Activated CD4-positive, alpha-beta T cell treated with anti-CD3 and anti-CD28 coated beads, Interleukin-10, Interleukin-2, amounts not matched to agents 100 ng/mL and 50 ng/mL, durations not matched to agents 16 hours and 8 hours (primary cell): ENCODE measurements at regions not wholly inside any gene's neighbourhood (a gene's known extent, or its start where the extent isn't known, plus 50 kb on each side); places are given as distances from the start of the nearest gene placed in this dataset.

ENCODE experiments used
- DNase-seq: peaks from one replicate; pipeline ENCODE4 v3.0.0-alpha.2; 2020

DNA sequence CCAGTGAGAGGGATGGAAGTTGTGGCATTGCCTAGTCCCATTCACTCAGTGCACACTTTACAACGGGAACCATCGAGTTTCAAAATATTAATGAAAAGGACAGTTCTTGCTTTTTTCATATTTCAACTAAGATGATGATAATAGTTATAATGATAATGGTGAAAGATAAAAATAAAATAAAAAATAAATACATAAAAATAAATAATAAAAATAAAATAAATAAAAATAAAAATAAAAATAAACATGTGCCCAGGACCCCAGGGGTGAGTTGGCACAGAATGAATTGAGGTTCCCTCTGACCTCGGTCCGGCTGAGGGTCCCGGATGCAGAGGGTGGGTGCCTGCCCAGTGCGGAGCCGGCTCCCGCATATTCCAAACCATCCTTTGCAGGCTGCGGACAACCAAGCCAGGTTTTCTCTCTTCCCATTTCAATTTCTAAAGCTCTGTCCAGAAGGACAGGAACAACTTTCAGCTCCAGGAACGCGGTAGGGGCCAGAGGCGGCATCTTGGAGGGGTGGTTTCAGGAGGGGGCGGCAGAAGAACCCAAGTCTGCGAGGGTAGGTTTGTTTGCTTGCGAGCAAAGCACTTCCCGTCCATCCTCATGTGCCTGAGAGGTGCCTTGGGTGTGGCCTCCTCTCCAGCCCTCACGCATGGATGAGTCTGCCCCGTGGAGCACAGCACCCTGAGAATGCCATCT is 236.8 kb downstream of the DLL1 start:
- DNase-seq = no peak

DNA sequence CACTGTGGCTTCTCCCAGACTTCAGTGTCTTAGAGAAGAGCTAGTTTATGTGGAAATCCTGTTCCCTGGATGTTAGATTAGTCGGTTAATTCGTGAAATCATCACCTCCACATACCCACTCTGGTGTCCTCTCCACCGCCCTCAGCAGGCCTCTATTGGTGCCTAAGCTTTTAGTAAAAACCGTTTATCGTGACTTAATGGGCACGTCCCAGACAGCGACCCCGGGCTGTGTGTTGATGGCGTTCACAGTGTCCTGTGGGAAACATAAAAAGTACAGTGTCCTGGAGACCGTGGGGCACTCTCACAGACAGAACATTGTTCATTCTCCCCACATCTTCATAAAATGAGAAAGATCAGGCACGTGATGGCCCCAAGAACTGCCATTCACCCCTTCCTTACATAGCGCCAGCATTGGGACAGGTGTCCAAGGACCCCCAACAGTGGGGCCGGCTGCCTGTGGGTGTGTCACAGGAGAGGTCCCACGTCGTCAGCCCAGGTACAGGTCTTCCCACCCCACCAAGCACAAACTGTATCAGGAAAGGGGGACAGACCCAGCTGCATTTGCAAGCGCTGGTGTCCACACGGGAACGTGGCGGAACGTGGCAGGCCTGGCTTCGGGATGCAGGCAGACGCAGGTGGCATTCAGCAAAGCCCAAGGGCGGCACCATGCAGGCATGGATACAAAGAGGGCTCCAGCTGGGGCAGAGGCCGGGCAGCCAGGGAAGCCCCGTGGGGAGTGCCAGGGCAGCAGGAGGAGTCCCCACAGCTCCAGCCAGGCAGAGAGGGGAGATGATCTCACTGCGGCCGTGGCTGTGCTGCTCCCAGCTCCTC is 237.7 kb downstream of the DLL1 start:
- DNase-seq = no peak

DNA sequence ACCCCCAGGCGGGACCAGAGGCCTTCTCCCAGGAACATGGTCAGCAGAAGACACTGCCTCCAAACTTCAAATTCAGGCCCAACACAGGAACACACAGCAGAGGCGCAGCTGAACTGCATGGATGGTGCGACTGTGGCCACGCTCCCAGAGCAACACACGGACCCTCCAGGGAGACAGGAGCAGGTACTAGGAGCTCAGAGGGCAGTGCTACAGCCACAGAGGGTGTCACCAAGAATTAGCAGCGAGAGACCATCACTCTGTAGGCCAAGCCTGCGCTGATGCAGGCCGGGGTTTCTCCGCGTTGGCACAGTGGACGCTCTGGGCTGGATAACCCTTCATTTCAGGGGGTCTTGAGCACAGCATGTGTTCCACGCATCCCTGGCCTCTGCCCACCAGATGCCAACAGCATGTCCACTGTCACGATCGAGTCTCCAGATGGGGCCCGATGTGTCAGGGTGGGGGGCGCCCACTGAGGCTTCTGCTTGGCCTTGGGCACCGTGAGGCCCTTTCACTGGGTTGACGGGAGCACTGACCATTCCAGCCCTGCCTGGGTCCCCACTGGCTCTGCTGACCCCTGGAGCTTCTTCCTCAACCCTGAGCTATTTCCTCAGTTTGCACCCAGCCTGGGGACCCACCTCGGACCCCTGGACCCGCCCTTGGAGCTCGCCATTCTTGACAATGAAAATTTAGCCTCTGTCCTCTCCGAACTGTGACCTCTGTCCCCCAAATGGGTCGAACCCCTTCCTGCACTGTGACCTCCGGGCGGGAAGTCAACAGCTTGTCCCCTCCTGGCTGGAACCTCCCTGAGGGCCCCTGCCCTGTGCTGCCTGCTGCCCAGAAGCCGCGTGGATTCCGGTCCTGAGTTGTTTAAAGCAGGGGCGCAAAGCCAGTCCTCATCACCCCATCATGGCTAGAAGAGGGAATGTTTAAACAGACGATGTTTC is 239.4 kb downstream of the DLL1 start:
- DNase-seq = no peak

DNA sequence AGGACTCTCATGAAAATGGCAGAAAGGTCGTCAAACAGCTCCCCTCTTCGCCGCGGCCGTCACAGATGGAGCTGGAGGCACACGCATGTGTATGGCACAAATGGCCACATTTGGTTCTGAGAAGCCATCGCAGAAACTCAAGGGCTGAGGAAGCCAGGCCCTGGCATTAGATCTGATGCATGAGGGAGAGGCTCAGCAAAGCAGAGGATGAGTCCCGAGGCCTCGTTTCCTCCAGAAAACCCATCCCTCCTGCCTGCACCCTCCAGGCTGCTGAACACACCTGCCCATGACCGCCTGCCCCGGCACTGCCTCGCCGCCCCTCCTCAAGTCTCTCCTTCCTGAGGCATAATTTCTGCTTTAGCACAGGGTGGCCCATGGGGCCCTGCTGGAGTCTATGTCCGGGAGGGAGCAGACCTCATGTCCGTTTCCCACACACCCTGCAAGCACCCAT is 240.3 kb downstream of the DLL1 start:
- no peak for DNase-seq

- DNase-seq = no peak
These were observed 241.0 kb downstream of the DLL1 start for GRCh38 chr6:170049641-170050561.

DNA sequence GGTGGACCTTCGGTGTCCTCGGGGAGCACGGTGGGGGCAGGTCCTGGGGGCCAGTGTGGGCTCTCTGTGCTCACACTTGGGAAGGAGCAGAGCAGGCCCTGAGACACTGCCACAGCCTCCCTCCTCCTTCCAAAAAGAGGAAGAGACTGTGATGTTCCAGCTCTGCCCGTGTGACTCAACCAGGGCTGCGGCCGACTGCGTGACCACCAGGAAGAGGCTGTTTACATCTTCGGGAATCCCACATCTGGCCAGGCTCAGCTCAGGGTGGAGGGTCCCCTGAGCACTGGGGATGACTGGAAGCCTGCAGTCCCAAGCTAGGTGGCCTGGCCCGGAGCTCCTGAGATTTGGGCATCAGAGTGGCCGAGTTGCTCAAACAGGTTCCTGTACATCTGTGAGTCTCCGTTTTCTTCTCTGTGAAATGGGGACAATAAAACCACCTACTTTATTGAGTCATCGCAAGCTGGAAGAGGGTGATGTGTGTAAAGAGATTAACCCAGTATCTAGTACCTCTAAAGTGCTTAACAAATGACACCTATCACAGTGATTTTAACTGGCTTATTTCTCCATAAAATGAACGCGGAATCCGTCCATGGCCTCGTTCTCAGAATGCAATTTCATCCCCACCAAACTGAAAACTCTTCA is 242.1 kb downstream of the DLL1 start:
- DNase-seq = peak; percentile 5

DNA sequence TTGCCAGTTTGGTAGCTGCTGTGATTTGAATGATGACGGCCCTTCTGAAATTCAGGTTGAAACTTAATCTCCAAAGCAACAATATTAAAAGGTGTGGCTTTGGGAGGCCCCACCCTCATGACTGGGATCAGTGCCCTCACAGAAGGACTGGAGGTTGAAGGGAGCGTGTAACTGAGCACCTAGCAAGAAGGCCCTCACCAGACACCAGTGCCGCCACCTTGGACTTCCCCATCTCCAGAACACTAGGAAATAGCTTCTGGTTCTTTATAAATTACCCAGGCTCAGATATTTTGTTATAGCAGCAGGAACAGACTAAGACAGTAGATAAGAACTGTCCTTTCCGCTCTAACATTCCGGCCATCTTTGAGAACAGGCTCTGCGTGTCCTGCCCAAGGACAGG is 243.1 kb downstream of the DLL1 start:
- DNase-seq = no peak

DNA sequence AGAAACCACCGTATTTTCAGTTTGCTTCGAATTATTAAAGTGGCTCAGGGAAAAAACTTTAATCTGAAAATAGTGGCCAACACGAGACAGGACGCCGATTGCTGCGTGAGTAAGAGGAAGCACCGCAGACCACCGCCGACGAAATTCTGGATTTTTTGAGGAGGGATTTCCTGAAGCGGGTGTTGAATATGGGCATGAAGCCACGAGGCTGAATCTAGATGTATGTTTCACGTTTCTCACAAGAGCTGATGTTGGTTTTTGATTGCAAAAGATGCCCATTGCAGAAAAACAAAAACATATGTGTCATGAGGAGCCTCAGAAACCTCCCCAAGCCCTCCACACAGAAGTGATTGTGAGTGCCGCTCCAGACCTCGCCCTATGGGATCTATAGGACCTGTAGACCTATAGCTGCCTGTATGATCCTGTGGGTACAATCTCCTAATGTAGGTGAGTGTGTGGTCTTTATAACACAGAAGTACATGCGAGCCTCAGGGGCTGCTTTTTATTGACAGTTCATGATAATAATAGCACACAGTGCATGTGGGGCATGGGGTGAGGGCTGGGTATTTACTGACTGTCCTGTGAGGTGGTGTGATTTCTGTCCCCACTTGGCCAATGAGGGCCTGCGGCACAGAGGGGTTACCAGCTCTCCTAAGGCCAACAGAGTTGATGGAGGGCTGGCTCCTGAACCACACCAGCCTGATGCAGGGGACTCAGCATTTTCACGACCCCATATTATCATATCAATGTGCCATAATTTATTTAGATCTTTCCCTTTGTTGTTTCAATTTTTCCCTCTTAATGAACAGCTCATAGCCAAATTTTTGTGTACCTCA is 243.9 kb downstream of the DLL1 start:
- DNase-seq = no peak

- DNase-seq = no peak
These were observed 244.8 kb downstream of the DLL1 start for GRCh38 chr6:170045981-170046667.

GRCh38 chr6:170045563-170045960 is 245.3 kb downstream of the DLL1 start:
- DNase-seq = no peak

GRCh38 chr6:170044836-170045562 is 245.9 kb downstream of the DLL1 start:
- no peak for DNase-seq

DNA sequence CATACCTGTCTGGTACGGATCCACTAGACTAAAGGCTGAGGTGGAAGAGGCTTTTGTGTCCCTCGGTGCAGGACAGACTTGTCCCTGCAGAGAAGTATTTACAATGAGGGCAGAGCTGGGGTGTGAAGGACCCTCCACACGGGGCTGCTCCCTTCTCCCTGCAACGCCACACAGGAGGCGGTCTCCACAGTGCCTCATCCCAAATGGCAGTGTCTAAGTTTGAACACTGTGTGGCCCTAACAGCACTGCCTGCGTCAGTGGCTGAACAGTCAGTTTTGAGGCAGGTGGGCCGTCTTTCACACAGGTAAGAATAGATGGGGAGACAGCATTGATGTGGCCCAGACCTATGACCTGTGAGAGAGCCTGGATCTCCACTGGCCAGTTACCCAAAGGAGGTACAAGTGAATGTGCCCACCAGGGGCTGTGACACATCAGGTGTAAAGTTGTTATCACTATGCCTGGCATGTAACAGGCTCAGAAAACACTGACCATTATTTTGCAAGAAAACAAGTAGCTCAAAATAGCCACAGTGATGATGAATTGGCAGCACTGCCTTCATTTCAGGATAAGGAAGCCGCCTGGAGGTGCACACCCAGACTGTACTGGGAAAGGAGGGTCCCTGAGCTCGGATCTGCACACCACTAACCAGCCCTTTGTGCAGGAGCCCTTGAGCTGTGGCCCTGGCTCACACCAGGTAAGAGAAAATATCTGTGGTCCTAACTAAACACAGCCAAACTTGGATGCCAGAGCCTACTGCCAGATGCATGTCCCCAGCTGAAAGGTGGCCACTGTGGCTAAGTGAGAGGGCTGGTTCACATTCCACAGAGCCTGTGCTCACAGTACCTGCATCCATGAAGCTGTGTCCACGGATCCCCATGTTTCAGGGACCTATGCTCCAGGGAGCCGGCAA is 246.7 kb downstream of the DLL1 start:
- no peak for DNase-seq

- DNase-seq = no peak
These were observed 247.6 kb downstream of the DLL1 start for GRCh38 chr6:170043150-170043819.

DNA sequence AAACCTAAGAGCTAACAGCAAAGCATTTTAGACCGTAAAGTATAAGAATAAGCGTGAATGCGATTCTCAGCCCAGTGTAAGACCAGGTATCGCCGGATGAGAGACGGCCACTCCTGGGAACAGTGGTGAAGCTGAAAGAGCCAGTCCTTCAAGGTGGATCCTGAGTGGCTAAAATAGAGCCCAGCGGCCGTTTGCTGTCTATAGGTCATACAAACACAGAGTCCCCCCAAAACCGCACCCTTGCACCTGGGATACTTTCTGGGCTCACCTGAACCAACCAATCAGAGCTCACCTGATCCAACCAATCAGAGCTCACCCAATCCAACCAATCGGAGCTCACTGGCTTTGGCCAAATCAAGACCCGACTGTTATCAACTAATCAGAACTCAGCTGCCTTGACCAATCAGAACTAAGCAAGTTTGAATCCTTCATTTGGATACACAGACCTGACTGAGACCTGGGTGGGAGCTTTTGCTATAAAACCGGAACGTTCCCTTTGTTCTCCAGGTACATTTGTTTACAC is 248.2 kb downstream of the DLL1 start:
- DNase-seq = no peak

DNA sequence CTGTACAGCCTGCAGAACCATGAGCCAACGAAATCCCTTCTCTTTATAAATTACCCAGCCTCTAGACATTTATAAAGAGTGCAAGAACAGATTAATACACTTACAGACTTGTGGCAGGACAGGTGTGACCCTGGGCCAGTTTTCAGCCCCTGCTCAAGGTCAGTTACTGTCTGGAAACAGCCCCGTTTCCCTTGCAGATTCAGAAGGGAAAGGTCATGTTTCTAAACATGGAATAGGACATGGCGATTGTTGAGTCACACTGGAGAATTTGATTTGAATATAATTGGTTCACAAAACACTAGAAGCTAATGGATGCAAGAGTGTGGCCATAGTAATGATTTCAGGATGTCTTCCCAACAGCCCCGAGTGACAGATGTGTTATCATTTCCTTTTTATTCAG is 248.8 kb downstream of the DLL1 start:
- no peak for DNase-seq

DNA sequence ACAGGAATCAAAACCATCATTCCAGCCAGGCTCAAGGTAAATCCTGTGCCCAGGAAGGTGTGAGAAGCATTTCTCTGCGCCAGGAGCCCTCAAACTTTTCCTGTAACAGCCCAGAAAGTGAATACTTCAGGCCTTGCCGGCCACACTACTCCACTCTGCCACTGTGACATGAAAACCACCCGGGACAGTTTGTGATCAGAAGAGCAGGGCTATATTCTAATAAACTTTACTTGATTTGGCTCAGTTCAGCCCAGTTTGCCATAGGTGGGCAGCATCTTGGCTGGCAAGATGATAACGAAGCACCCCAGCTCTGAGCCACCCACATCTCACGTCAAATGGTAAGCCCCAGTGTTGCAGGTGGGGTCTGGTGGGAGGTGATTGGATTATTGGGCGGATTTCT is 249.4 kb downstream of the DLL1 start:
- DNase-seq = no peak

- no peak for DNase-seq
These were observed 250.0 kb downstream of the DLL1 start for GRCh38 chr6:170040906-170041305.
